GM18517 (cell line): ENCODE measurements at regions not wholly inside any gene's neighbourhood (a gene's known extent, or its start where the extent isn't known, plus 50 kb on each side); places are given as distances from the start of the nearest gene placed in this dataset.
"Not testable (repeated sequence)": the region's sequence is repeated elsewhere in the genome, so short reads cannot be mapped to it uniquely, and the experiment has no call there.

Experiments
- ATAC-seq: cut with Tn5 transposase; IDR thresholded peaks from one replicate; pipeline ENCODE4 v1.9.1; 2021; ENCODE audit warnings: mild to moderate bottlenecking, moderate library complexity; ENCODE audit not compliant: unreplicated experiment

DNA sequence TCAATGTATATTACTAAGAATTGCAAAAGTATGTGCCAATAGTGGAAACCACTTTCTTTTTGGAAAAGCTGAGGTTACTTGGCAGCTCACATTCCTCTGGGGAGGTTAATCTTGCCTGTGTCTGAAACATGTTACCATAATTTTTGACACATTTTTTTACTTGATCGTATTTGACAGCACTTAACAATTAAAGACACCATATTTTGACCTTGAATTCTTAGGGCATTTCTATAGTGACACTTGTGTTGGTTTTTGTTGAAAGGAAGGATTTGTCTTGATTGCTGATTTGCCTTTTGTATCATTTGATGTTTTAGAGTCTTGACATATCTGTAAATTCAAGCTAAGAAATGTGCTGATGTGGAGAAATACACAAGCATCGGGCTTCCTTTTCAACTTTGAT, 2135.5 kb downstream of the PCDH7 start:
- ATAC-seq = no peak

DNA sequence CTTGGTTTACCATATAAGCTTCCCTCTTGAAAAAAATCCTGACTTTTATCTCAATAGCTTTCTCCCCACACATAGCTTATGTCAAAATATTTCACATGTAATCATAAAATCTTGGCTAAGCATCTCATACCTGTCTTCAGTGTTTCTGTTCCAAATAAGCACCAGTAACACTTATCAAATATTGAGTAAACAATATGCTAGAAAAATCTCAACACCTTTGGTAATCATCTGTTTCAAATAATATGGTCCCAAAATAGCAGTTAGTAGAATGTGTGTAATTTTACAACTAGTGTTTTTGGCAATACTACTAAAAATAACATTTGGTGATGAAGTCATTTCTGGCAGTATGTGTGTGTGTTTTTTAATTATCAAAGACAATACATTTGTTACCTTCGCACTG, 2138.2 kb downstream of the PCDH7 start:
- no peak for ATAC-seq

DNA sequence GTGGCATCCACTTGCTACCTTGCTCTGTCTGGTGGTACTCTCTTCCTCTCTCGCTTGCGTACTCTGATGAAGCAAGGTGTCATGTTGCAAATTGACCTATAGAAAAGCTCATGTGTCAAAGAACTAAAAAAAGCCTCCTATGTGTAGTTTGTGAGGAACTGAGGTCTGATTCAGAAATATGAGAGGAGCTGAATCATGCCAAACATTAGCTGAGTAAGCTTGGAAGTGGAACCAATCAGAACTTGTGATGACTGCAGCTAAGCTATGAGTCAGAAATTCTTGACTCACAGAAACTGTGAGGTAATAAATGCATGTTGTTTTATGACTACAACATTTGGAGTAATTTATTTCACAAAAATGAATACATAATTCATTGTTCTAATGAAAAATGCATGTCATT, 2138.8 kb downstream of the PCDH7 start:
- no peak for ATAC-seq

DNA sequence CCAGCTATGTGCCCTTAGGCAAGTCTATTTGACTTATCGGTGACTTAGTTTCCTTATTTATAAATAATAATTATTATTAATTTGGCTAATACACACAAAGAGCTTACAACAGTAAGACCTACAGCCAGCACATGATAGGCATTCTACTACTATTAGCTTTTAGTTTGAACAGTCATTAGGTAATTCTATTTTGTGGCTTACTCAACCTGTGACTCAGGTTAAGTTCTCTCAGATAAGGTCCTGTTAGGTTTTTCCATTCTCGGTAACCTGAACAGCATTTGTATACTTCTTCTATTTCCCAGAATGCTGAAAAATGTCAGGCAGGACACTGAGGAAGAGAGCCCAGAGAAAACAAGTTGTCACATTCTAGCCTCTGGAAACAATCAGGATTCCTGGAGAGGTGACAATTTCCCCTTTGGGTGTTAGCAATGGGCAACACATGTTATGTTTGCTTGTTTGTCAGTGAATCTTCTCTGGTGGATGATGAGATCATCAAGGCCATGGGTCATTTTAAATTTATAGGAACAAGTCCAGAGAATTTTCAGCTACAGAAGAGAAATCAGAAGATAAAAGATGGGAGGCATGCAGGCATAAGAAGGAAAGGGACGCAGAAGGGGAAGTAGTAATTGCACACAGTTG, 2144.7 kb downstream of the PCDH7 start:
- ATAC-seq = no peak

DNA sequence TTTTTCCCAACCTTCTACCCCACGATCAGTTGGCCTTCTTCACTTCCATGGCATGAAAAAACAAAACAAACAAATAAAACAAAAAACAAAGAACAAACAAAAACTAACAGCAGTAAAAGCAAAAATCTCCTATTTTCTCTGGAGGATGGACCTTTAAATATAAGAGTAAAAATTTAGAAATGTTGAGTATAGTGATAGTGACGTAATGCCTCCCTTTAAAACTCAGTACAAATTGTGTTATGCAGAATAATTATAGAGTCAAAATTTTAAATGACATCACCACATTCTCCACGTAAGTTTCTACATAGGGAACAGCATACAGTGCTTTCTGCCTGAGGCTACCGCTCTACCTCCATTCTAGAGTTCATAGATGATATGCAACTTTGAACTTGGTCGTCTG, 2156.4 kb downstream of the PCDH7 start:
- ATAC-seq = no peak

DNA sequence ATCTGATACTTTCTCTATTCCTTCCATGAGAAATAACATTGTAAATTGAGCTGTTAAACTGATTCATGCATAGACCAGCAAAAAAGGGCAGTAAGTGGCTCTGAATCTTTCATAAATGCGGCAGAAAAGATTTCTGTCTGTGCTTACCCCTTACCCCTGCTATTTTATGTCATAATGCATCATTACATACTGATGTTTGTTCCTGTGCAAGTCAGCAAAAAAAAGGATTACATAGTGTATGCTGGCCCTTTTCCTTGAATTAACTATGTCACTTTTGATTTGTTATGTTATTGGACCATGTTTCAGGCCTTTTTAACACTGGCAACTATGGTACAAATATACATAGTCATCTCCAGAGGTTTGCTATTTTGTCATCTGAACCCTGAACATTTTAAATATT, 2159.7 kb downstream of the PCDH7 start:
- no peak for ATAC-seq

DNA sequence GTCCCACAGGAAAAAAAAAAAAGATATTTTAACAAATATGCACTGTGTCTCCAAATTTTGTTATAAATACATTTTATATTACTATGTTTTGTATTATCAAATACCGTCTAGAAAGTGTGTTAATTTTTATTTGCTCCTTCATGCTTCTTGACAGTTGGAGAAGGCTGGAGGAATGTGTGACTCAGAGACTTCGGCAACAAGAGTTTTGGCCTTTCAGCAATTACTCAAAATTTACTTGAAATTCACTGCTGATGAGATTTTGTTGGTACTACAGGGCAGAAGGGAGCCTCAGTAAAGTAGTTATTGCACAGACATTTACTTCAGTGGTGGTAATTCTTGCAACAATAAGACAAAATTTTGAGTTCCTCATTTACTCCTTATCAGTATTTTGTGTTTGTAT, 2164.0 kb downstream of the PCDH7 start:
- no peak for ATAC-seq

DNA sequence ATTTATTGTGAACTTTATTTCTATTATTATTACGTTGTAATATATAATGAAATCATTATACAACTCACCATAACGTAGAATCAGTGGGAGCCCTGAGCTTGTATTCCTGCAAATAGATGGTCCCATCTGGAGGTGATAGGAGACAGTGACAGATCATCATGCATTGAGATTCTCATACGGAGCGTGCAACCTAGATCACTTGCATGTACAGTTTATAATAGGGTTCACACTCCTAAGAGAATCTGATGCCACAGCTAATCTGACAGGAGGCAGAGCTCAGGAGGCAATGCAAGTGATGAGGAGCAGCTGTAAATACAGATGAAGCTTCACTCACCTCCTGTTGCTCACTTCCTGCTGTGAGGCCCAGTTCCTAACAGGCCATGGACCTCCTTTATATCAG, 2170.2 kb downstream of the PCDH7 start:
- ATAC-seq = no peak

DNA sequence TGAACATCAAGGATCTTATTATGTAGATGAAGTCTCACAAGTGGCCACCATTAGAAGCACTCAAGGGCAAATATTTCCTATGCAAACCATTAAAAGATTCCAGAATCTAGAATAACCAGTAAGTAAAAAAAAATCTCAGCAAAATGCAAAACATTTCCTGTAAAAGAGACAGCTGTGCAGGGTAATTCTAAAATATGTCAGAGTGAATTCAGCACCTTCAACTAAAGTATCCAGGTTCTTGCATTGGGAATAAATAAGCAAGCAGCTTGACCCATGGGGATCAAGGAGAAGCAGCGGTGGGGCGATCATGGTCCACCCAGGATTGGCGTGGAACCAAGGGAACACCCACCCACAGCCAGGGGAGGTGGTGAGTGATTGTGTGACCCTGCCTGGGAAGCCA, 2188.9 kb downstream of the PCDH7 start:
- no peak for ATAC-seq

DNA sequence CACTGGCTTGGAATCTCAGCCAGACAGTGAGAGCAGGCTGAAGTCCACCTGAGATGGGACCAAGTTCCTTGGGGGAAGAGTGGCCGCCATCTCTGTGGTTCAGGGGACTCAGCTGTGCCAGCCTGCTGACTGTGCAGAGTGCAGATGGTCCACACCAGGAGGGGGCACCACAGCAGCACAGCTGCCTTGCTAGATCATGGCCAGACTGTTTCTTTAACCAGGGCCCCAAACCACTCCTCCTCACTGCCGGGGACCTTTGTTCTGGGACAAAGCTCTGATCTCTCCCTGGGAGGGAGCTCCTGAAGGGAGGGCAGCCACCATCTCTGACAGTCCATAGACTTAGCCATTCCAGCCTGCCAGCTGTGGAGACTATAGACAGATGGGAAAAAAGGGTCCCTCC, 2189.6 kb downstream of the PCDH7 start:
- no peak for ATAC-seq

DNA sequence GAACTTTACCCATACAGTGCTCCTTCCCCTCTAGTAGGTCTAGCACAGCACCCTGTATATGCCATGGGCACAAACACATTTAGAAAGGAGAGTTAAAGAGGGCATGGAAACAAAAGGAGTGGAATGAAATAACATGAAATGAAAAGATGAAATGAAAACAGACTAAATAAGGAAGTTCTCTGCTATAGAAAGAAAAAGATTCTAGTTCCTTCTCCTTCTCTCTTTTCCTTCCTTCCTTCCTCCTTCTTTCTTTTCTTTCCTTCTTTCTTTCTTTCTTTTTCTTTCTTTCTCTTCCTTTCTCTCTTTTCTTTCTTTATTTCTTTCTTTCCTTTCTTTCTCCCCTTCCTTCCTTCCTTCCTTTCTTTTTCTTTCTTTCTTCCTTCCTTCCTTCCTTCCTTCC, 2197.4 kb downstream of the PCDH7 start:
- no peak for ATAC-seq

DNA sequence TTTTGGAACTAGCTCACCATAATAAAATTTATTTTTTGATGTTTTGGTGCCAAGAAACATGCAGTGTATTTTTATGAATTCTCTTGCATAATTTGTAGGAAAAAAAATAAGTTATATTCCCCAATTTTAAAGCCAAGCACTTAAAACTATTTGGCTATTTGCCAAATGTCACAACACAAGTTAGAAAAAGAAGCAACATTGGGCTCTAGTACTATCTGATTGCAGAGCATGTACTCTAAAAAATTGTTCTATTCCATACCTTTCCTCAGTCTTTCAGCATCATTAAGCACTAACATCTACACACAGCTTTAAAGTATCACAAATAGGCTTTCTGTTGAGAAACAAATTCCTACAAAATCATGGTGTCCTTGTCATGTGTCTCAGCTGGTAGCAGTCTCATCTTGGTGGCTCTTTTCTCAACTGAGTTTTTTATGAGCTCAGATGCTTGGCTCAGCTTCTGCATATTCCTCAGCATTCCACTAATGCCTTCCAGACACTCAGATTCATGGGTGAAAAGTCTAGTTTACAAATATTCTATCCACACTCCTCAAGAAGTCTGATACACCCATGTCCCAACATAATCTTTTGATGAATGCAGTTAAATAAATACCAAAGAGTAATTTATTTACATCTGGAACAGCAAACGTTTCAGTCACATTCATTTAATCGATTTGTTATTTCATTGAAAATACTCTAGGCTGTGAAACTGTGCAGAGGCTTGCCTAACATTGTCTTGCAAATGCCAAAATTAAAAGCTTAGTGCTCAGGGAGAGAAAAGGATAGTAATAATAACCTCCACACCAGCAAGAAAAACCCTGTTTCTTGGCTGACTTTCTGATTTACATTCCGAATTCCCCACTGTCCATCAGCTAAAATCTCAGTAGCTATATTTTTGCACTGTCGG, 2209.9 kb downstream of the PCDH7 start:
- ATAC-seq = no peak

DNA sequence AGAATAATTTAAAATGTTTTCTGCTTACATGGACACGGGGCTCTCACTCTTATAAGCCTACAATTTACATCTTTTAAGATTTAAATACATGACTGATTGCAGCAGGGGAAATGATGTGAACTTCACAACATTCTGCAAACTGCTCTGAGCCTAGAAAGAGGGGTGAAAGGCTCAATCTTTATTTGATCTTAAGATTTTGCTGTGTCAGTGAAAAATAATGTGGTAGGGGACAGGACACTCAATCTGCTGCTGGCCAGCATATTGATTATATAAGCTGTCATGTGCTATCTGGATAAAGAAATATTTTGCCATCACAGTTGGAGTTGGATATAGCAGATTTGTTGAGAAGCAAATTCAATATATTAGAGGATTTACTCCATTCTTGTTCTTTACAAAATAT, 2210.5 kb downstream of the PCDH7 start:
- ATAC-seq = no peak

DNA sequence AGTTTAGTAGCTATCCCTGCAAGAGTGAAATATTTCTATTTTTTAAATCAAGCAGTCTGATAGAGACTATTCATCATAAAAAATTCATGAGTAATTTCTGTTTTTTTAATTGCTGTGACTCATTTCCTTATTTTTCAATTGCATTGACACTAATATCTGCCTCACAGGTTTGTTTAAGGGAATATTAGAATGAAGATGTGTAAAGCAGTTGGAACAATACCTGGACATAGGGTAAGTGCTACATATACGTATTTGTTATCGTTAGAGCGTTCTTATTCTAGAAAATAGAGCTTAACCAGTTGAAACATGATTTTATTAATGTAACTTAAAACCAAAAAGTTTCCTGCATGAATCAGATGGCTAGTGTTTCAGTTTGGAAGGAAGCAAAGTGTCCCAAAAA, 2211.3 kb downstream of the PCDH7 start:
- ATAC-seq = no peak

DNA sequence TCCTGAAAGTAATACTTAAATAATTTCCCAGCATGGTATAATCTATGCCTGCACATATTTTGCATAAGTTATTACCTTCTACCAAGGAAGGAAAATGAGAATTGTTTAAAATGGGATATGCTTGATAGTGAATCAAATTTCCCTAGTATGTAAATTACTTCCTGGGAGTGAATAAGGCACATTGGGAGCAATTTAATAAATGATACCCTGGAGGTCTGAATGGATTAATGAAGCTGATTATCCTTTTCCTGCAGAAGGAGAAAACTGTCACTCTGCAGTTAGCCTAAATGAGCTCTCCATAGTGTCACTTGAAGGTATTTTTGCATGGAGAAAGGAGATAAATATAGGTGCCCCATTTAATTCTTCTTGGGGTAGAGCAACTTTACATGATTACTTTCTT, 2212.0 kb downstream of the PCDH7 start:
- ATAC-seq = no peak

DNA sequence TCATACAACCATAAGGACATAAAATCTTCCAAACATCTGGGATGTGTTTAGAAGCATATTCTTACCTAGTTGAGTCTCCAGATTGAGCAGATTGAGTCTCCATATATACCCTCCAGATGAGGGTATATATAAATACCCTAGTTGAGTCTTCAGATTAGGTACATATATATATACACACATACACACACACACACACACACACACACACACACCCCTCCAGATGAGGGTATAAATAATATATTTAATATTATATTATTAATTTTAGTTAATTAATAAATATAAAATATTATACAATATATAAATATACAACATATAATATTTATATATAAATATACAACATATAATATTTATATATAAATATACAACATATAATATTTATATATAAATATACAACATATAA, 2219.1 kb downstream of the PCDH7 start:
- ATAC-seq = not testable (repeated sequence)

DNA sequence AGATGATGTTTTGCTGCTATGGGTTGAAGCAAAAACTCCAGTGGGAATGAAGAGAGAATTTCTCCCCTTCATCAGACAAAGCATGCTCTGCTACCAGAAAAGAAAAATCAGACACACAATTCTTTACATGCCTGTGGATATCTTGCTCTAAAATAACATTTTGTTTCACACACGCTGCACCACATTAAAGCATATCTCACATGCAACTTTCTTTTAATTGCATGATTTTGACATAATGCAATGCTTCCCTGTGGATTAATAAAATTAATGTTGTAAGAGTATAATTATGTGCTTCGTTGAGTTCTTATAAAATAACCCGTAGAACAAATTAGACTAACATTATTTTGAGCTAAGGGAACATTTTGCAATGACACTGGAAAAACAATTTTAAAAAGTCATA, 2230.7 kb downstream of the PCDH7 start:
- no peak for ATAC-seq

DNA sequence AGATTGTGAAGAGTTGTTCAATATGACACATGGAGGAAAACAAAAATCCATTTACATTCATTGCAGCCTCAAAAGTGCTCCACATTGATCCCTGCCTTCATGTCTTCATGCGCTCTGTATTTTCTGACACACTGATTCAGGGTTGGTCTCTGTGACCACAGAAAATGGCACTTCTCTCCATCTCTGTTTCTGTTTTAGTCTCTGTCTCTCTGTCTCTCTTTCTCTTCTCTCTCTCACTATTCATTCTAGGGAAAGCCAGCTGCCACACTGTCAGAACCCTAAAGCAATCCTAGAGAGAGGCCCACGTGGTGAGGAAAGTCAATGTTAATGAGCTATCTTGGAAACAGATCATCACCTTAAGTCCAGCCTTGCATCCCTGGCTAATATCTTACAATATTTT, 2238.4 kb downstream of the PCDH7 start:
- no peak for ATAC-seq

DNA sequence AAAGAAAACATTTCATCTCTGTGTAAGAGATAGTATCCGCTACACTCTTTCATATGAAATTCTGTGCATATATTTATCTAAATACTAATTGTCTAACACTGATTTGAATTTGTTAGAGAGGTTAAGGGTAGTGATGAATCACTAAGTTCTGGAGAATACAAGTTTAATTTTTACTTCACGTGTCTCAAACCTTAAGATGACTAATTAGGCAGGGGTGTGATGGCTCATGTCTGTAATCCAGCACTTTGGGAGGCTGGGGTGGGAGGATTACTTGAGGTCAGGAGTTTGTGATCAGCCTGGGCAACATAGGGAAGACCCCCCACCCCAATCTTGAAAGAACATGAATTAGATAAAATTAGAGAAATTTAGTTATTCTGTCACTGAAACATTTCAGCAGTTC, 2241.9 kb downstream of the PCDH7 start:
- no peak for ATAC-seq

DNA sequence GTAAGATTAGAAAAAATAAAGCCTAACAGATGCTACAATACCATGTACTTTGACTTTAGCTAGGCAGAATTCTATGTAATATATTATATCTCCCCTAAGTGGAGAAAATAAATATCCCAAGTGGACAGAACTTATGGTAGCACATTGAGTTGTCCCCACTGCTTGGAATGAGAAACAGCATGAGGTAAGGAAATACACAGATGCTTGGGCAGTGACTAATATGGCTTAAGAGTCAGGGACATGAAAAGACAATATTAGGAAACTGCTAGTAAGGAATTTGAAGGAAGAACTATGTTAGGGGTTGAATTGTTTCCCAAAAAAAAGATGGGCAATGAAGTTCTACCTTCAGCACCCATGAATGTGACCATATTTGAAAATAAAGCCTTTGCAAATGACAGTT, 2265.1 kb downstream of the PCDH7 start:
- ATAC-seq = no peak

DNA sequence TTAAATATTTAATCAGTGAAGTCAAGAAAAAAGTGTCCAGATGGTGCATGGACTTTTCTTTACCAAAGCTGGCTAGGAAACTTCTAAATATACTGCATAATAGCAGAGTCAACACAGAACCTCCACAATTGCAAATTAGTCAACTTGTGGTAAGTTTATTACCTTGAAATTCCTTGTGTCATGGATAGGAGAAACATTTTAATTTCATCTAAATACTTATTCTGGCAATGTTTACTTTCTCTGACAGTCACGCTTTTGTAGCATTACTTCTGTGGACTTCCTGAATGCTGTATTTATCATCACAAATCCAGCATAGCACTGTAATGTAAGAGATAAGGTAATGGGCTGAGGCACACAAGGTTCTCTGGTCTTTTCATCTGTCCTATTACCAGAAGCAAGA, 2266.1 kb downstream of the PCDH7 start:
- no peak for ATAC-seq

DNA sequence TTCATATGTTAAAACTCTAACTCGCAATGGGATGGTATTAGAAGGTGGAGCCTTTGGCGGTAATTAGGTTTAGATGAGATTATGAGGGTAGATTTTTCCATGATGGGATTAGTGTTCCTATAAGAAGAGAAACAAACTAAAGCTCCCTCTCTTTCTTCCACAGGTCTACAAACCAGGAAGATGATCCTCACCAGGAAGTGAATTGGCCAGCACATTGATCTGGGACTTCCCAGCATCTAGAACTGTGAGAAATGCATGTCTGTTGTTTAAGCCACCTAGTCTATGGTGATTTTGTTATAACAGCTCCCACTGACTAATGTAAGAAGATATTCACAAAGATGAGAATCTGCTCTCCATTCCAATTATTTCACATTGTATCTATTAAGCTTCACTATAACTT, 2266.9 kb downstream of the PCDH7 start:
- no peak for ATAC-seq
